HG03175 (cell line): ENCODE measurements at regions not wholly inside any gene's neighbourhood (a gene's known extent, or its start where the extent isn't known, plus 50 kb on each side); places are given as distances from the start of the nearest gene placed in this dataset.

Source experiments
- ATAC-seq: cut with Tn5 transposase; IDR thresholded peaks from one replicate; pipeline ENCODE4 v1.9.1; 2021; ENCODE audit warnings: mild to moderate bottlenecking, moderate library complexity; ENCODE audit not compliant: unreplicated experiment

- ATAC-seq = no peak
Observed at GRCh38 chr18:78090584-78090983, 840.9 kb downstream of the GALR1 start.

GRCh38 chr18:78092901-78093300 lies 843.3 kb downstream of the GALR1 start:
- no peak for ATAC-seq

GRCh38 chr18:78099979-78100588 lies 850.4 kb downstream of the GALR1 start:
- no peak for ATAC-seq

GRCh38 chr18:78101091-78101490 lies 851.4 kb downstream of the GALR1 start:
- ATAC-seq = no peak

GRCh38 chr18:78102135-78102534 lies 852.5 kb downstream of the GALR1 start:
- ATAC-seq = no peak

GRCh38 chr18:78105611-78106010 lies 856.0 kb downstream of the GALR1 start:
- no peak for ATAC-seq

GRCh38 chr18:78106946-78107345 lies 857.3 kb downstream of the GALR1 start:
- ATAC-seq = no peak

GRCh38 chr18:78107363-78107762 lies 857.7 kb downstream of the GALR1 start:
- ATAC-seq = no peak

GRCh38 chr18:78108554-78108953 lies 858.9 kb downstream of the GALR1 start:
- no peak for ATAC-seq

GRCh38 chr18:78113136-78113939 lies 863.7 kb downstream of the GALR1 start:
- ATAC-seq = no peak

- ATAC-seq = no peak
Observed at GRCh38 chr18:78113940-78114251, 864.2 kb downstream of the GALR1 start.

- ATAC-seq = no peak
Observed at GRCh38 chr18:78115896-78116561, 863.6 kb upstream of the SALL3 start.

GRCh38 chr18:78123144-78123909 lies 856.3 kb upstream of the SALL3 start:
- ATAC-seq = no peak

- no peak for ATAC-seq
Observed at GRCh38 chr18:78123926-78124797, 855.5 kb upstream of the SALL3 start.

- no peak for ATAC-seq
Observed at GRCh38 chr18:78125206-78125896, 854.3 kb upstream of the SALL3 start.

- ATAC-seq = no peak
Observed at GRCh38 chr18:78126106-78126505, 853.5 kb upstream of the SALL3 start.

GRCh38 chr18:78126536-78126935 lies 853.1 kb upstream of the SALL3 start:
- no peak for ATAC-seq

GRCh38 chr18:78127041-78127440 lies 852.6 kb upstream of the SALL3 start:
- no peak for ATAC-seq

- no peak for ATAC-seq
Observed at GRCh38 chr18:78128004-78128403, 851.6 kb upstream of the SALL3 start.

- ATAC-seq = no peak
Observed at GRCh38 chr18:78129260-78129659, 850.4 kb upstream of the SALL3 start.
